ENCODE measurements at regions not wholly inside any gene's neighbourhood (a gene's known extent, or its start where the extent isn't known, plus 50 kb on each side); places are given as distances from the start of the nearest gene placed in this dataset.

- TF ChIP-seq CTCF (optimal IDR thresholded peaks at IDR 0.05 in 1 of 3, IDR thresholded peaks at IDR 0.05 in 1 of 3, conservative IDR thresholded peaks at IDR 0.05 in 1 of 3; ENCODE audit: extremely low read depth in 1 of 3, insufficient read depth in 2 of 3, low read length in 3 of 3), result no peak
- TF ChIP-seq EZH2 (IDR thresholded peaks at IDR 0.05; ENCODE audit: low read length), result no peak
- H4K20me1 ChIP-seq (ENCODE audit: control insufficient read depth, extremely low read depth, insufficient read depth, low read length), result no peaks in the 10 kb centered on the region
- no peaks in the 10 kb centered on the region for H3K79me2 ChIP-seq (ENCODE audit: control insufficient read depth, insufficient read depth, low read length)
- no peak overlapping the region for H2AFZ ChIP-seq (ENCODE audit: control insufficient read depth, low read length)
- no peak overlapping the region for H3K4me3 ChIP-seq (ENCODE audit: control insufficient read depth in 2 of 3, extremely low read depth in 1 of 3, insufficient read depth in 2 of 3, low read depth in 1 of 3, low read length in 3 of 3)
- H3K27me3 ChIP-seq (ENCODE audit: control insufficient read depth, extremely low read depth, insufficient read depth, low read length), result peaks cover 7% of the 10 kb centered on the region
- no peaks in the 10 kb centered on the region for H3K36me3 ChIP-seq (ENCODE audit: control insufficient read depth in 2 of 2, extremely low read depth in 1 of 2, insufficient read depth in 2 of 2, low read length in 2 of 2)
- FAIRE-seq, result no peak
- H3K4me2 ChIP-seq (ENCODE audit: control insufficient read depth, extremely low read depth, insufficient read depth, low read depth, low read length), result no peak overlapping the region
- dilution Hi-C loops (cut with MboI; ENCODE audit: extremely low pct_ligation_motif_present, low sequenced_read_pairs), result no loop called here
- H3K4me1 ChIP-seq (ENCODE audit: control insufficient read depth, extremely low read depth, insufficient read depth, low read length), result no peaks in the 10 kb centered on the region
- H3K9me3 ChIP-seq (ENCODE audit: control insufficient read depth, low read depth, low read length), result no peaks in the 10 kb centered on the region
- no peak overlapping the region for H3K27ac ChIP-seq (ENCODE audit: control insufficient read depth, insufficient read depth, low read length)
- H3K9me1 ChIP-seq (ENCODE audit: control insufficient read depth, extremely low read depth, insufficient read depth, low read length), result no peaks in the 10 kb centered on the region
- no peak for DNase-seq (ENCODE audit: low read depth, low spot score)
- H3K9ac ChIP-seq (ENCODE audit: control insufficient read depth, extremely low read depth, insufficient read depth, low read length), result no peak overlapping the region
These were observed 127.9 kb upstream of the SH3BP4 start for GRCh38 chr2:234823877-234824376.

- Histone ChIP-seq H3K4me2 (ENCODE audit: control insufficient read depth, extremely low read depth, insufficient read depth, low read depth, low read length) (no peak overlapping the region), H3K27me3 (ENCODE audit: control insufficient read depth, extremely low read depth, insufficient read depth, low read length) (peaks cover 10% of the 10 kb centered on the region), H4K20me1 (ENCODE audit: control insufficient read depth, extremely low read depth, insufficient read depth, low read length) (no peaks in the 10 kb centered on the region), H3K4me3 (ENCODE audit: control insufficient read depth in 2 of 3, extremely low read depth in 1 of 3, insufficient read depth in 2 of 3, low read depth in 1 of 3, low read length in 3 of 3) (no peak overlapping the region), H3K4me1 (ENCODE audit: control insufficient read depth, extremely low read depth, insufficient read depth, low read length) (no peaks in the 10 kb centered on the region), H3K79me2 (ENCODE audit: control insufficient read depth, insufficient read depth, low read length) (no peaks in the 10 kb centered on the region), H3K9ac (ENCODE audit: control insufficient read depth, extremely low read depth, insufficient read depth, low read length) (no peak overlapping the region), H3K9me1 (ENCODE audit: control insufficient read depth, extremely low read depth, insufficient read depth, low read length) (no peaks in the 10 kb centered on the region), H3K36me3 (ENCODE audit: control insufficient read depth in 2 of 2, extremely low read depth in 1 of 2, insufficient read depth in 2 of 2, low read length in 2 of 2) (no peaks in the 10 kb centered on the region), H2AFZ (ENCODE audit: control insufficient read depth, low read length) (no peak overlapping the region), H3K27ac (ENCODE audit: control insufficient read depth, insufficient read depth, low read length) (no peak overlapping the region), H3K9me3 (ENCODE audit: control insufficient read depth, low read depth, low read length) (no peaks in the 10 kb centered on the region)
- FAIRE-seq, result no peak
- dilution Hi-C loops (cut with MboI; ENCODE audit: extremely low pct_ligation_motif_present, low sequenced_read_pairs), result no loop called here
- no peak for DNase-seq (ENCODE audit: low read depth, low spot score)
- TF ChIP-seq CTCF (optimal IDR thresholded peaks at IDR 0.05 in 1 of 3, IDR thresholded peaks at IDR 0.05 in 1 of 3, conservative IDR thresholded peaks at IDR 0.05 in 1 of 3; ENCODE audit: extremely low read depth in 1 of 3, insufficient read depth in 2 of 3, low read length in 3 of 3) (no peak), EZH2 (IDR thresholded peaks at IDR 0.05; ENCODE audit: low read length) (no peak)
These were observed 128.5 kb upstream of the SH3BP4 start for GRCh38 chr2:234823196-234823876.

Data from keratinocyte (primary cell).